ENCODE measurements at regions not wholly inside any gene's neighbourhood (a gene's known extent, or its start where the extent isn't known, plus 50 kb on each side); places are given as distances from the start of the nearest gene placed in this dataset.

DNA sequence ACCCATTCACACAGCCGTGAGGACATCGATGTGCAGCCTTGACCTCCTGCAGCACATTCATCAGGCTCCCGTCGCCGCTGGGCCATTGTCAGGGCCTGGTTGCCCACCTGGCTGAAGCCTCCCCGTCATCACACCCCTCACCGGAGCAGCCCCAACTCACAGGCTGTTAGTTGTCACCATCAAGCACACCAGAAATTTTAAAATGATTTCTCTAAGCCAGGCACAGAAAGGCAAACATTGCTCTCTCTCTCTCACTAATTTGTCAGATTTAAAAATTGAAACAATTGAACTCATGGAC lies 167.1 kb downstream of the RTP5 start:
- Histone ChIP-seq H2AFZ (ENCODE audit: insufficient read depth, low read length, poor library complexity) (no peak overlapping the region), H3K4me1 (ENCODE audit: control insufficient read depth in 1 of 2, insufficient read depth in 2 of 2, low read length in 2 of 2) (no peaks in the 10 kb centered on the region), H3K23ac (ENCODE audit: low read length) (no peak overlapping the region), H3K14ac (ENCODE audit: low read length) (no peak overlapping the region), H3K9ac (ENCODE audit: low read length) (no peak overlapping the region), H3K79me1 (ENCODE audit: low read length) (no peaks in the 10 kb centered on the region), H2BK12ac (ENCODE audit: low read length) (no peak overlapping the region), H2AK5ac (ENCODE audit: low read length) (no peak overlapping the region), H3K18ac (ENCODE audit: low read length) (no peak overlapping the region), H3K79me2 (ENCODE audit: control insufficient read depth, insufficient read depth, low read length, poor library complexity) (no peaks in the 10 kb centered on the region), H4K8ac (ENCODE audit: low read depth, low read length) (no peak overlapping the region), H3K27me3 (ENCODE audit: insufficient read depth, low read length) (no peaks in the 10 kb centered on the region), H3K36me3 (ENCODE audit: control insufficient read depth in 1 of 2, insufficient read depth in 2 of 2, low read length in 2 of 2) (no peaks in the 10 kb centered on the region), H3K4me2 (ENCODE audit: low read length) (no peak overlapping the region), H2BK120ac (ENCODE audit: insufficient read depth, low read length, poor library complexity) (no peak overlapping the region), H4K91ac (ENCODE audit: low read depth, low read length) (no peak overlapping the region), H3K27ac (ENCODE audit: low read depth, low read length) (no peak overlapping the region), H4K12ac (ENCODE audit: low read depth, low read length) (no peak overlapping the region), H2BK5ac (ENCODE audit: low read depth, low read length, poor library complexity) (no peak overlapping the region), H3K9me3 (ENCODE audit: insufficient read depth, low read depth, low read length) (peaks cover 1% of the 10 kb centered on the region), H3K4me3 (ENCODE audit: low read depth, low read length) (no peak overlapping the region), H3K4ac (ENCODE audit: low read depth, low read length) (no peak overlapping the region)
- no CpG with 5 or more reads among the region's 7 CpGs for WGBS (ENCODE audit: extremely low coverage, insufficient coverage, insufficient read length)
- DNase-seq = no peak

DNA sequence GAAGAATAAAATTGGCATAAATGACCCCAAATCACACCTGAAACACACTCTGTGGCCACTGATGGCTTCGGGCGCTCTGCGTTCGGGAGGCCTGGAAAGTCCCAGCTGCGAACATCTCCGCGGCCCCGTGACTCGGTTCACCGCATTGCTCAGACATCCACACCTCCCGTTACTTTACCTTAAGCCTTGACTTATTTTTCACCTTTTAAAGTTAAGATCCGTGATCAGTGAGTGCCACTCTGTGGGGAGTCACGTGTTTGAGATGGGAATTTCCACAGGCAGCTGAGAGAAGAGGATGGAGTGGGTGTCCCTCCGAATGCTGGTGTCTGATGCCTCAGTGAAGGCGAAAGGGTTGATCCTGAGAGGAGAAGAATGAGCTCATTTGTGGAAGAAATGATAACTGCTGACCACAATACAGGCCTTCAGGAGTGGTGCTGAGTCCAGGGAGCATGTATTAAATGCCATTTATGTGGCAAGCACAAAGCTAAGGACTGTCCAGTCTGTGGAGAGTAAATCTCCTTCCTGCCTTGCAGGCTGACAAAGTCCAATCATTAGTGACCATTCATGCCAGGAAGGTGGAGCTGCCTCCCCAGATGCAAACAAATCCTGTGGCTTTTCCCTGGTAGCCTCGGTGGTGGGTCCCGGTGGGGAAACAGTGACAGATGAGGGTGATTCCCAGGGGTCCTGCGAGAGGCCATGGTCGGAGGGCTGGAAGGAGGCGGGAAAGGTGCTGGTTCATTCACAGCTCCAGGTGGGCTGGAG lies 168.8 kb downstream of the RTP5 start:
- H2AFZ ChIP-seq (ENCODE audit: insufficient read depth, low read length, poor library complexity) = no peak overlapping the region
- H3K4ac ChIP-seq (ENCODE audit: low read depth, low read length) = no peak overlapping the region
- H3K18ac ChIP-seq (ENCODE audit: low read length) = no peak overlapping the region
- no CpG with 5 or more reads among the region's 20 CpGs for WGBS (ENCODE audit: extremely low coverage, insufficient coverage, insufficient read length)
- H3K9ac ChIP-seq (ENCODE audit: low read length) = no peak overlapping the region
- H2BK12ac ChIP-seq (ENCODE audit: low read length) = no peak overlapping the region
- no peak overlapping the region for H3K4me2 ChIP-seq (ENCODE audit: low read length)
- H3K36me3 ChIP-seq (ENCODE audit: control insufficient read depth in 1 of 2, insufficient read depth in 2 of 2, low read length in 2 of 2) = no peaks in the 10 kb centered on the region
- no peak overlapping the region for H4K12ac ChIP-seq (ENCODE audit: low read depth, low read length)
- no peaks in the 10 kb centered on the region for H3K4me1 ChIP-seq (ENCODE audit: control insufficient read depth in 1 of 2, insufficient read depth in 2 of 2, low read length in 2 of 2)
- no peak overlapping the region for H3K27ac ChIP-seq (ENCODE audit: low read depth, low read length)
- no peak overlapping the region for H4K91ac ChIP-seq (ENCODE audit: low read depth, low read length)
- no peak overlapping the region for H3K23ac ChIP-seq (ENCODE audit: low read length)
- H3K79me1 ChIP-seq (ENCODE audit: low read length) = no peaks in the 10 kb centered on the region
- H3K9me3 ChIP-seq (ENCODE audit: insufficient read depth, low read depth, low read length) = no peaks in the 10 kb centered on the region
- no peaks in the 10 kb centered on the region for H3K79me2 ChIP-seq (ENCODE audit: control insufficient read depth, insufficient read depth, low read length, poor library complexity)
- H3K4me3 ChIP-seq (ENCODE audit: low read depth, low read length) = no peak overlapping the region
- H4K8ac ChIP-seq (ENCODE audit: low read depth, low read length) = no peak overlapping the region
- DNase-seq = no peak
- no peaks in the 10 kb centered on the region for H3K27me3 ChIP-seq (ENCODE audit: insufficient read depth, low read length)
- H3K14ac ChIP-seq (ENCODE audit: low read length) = no peak overlapping the region
- no peak overlapping the region for H2AK5ac ChIP-seq (ENCODE audit: low read length)
- H2BK120ac ChIP-seq (ENCODE audit: insufficient read depth, low read length, poor library complexity) = no peak overlapping the region
- H2BK5ac ChIP-seq (ENCODE audit: low read depth, low read length, poor library complexity) = no peak overlapping the region

DNA sequence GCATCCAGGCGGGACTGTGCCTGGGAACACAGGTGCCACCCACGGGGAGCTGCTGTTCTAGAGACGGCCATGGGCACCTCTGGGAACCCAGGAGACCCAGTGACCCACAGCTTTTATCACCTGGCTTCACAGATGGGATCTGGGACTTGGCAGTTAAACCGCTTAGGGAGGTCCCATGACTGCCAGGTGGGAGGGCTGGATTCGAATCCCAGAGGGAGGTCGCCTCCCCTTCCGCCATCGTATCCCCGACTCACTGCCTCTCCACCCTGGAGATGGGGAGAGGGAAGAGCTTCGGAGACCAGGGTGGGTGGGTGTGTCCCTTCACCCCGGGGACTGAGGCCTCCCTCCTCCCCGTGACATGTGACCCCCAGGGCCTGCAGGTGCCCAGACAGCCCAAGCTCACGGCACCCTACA lies 169.4 kb downstream of the RTP5 start:
- no peak overlapping the region for H2BK5ac ChIP-seq (ENCODE audit: low read depth, low read length, poor library complexity)
- no peaks in the 10 kb centered on the region for H3K4me1 ChIP-seq (ENCODE audit: control insufficient read depth in 1 of 2, insufficient read depth in 2 of 2, low read length in 2 of 2)
- no peak overlapping the region for H4K8ac ChIP-seq (ENCODE audit: low read depth, low read length)
- H3K23ac ChIP-seq (ENCODE audit: low read length) = no peak overlapping the region
- no CpG with 5 or more reads among the region's 13 CpGs for WGBS (ENCODE audit: extremely low coverage, insufficient coverage, insufficient read length)
- H3K36me3 ChIP-seq (ENCODE audit: control insufficient read depth in 1 of 2, insufficient read depth in 2 of 2, low read length in 2 of 2) = no peaks in the 10 kb centered on the region
- H2BK12ac ChIP-seq (ENCODE audit: low read length) = no peak overlapping the region
- H3K27ac ChIP-seq (ENCODE audit: low read depth, low read length) = no peak overlapping the region
- H3K4me2 ChIP-seq (ENCODE audit: low read length) = no peak overlapping the region
- H3K27me3 ChIP-seq (ENCODE audit: insufficient read depth, low read length) = peaks cover 2% of the 10 kb centered on the region
- H3K79me2 ChIP-seq (ENCODE audit: control insufficient read depth, insufficient read depth, low read length, poor library complexity) = no peaks in the 10 kb centered on the region
- H2AK5ac ChIP-seq (ENCODE audit: low read length) = no peak overlapping the region
- no peak overlapping the region for H4K91ac ChIP-seq (ENCODE audit: low read depth, low read length)
- H3K9ac ChIP-seq (ENCODE audit: low read length) = no peak overlapping the region
- H3K4me3 ChIP-seq (ENCODE audit: low read depth, low read length) = no peak overlapping the region
- H3K79me1 ChIP-seq (ENCODE audit: low read length) = no peaks in the 10 kb centered on the region
- H3K4ac ChIP-seq (ENCODE audit: low read depth, low read length) = no peak overlapping the region
- DNase-seq = no peak
- no peak overlapping the region for H3K14ac ChIP-seq (ENCODE audit: low read length)
- H4K12ac ChIP-seq (ENCODE audit: low read depth, low read length) = no peak overlapping the region
- H2BK120ac ChIP-seq (ENCODE audit: insufficient read depth, low read length, poor library complexity) = no peak overlapping the region
- no peaks in the 10 kb centered on the region for H3K9me3 ChIP-seq (ENCODE audit: insufficient read depth, low read depth, low read length)
- no peak overlapping the region for H2AFZ ChIP-seq (ENCODE audit: insufficient read depth, low read length, poor library complexity)
- no peak overlapping the region for H3K18ac ChIP-seq (ENCODE audit: low read length)

DNA sequence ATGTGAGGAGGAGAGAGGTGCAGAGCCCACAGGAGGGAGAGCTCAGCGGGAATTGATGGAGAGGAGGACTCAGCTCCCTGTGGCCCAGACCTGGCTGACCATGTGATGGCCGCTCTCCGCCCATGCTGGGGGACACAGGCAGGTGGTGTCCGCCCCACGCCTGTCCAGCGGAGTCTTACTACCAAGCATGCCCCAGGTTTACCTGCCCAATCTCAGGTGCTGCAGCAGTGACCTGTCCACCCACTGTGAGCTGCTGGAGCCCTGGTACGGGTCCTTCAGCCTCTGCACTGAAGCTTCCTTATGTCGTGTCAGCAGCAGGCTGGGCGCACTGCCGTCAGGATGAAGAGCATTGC lies 170.8 kb downstream of the RTP5 start:
- WGBS (ENCODE audit: extremely low coverage, insufficient coverage, insufficient read length) = no CpG with 5 or more reads among the region's 10 CpGs
- Histone ChIP-seq H2BK120ac (ENCODE audit: insufficient read depth, low read length, poor library complexity) (no peak overlapping the region), H3K18ac (ENCODE audit: low read length) (no peak overlapping the region)

More for the DNA sequence above, 170.8 kb downstream of the RTP5 start:
- Histone ChIP-seq H3K27ac (ENCODE audit: low read depth, low read length) (no peak overlapping the region), H2BK12ac (ENCODE audit: low read length) (no peak overlapping the region), H3K4me3 (ENCODE audit: low read depth, low read length) (no peak overlapping the region), H4K91ac (ENCODE audit: low read depth, low read length) (no peak overlapping the region), H4K12ac (ENCODE audit: low read depth, low read length) (no peak overlapping the region), H3K79me1 (ENCODE audit: low read length) (no peaks in the 10 kb centered on the region), H3K27me3 (ENCODE audit: insufficient read depth, low read length) (peaks cover 3% of the 10 kb centered on the region), H3K79me2 (ENCODE audit: control insufficient read depth, insufficient read depth, low read length, poor library complexity) (no peaks in the 10 kb centered on the region), H2BK5ac (ENCODE audit: low read depth, low read length, poor library complexity) (no peak overlapping the region), H3K4me1 (ENCODE audit: control insufficient read depth in 1 of 2, insufficient read depth in 2 of 2, low read length in 2 of 2) (no peaks in the 10 kb centered on the region), H2AK5ac (ENCODE audit: low read length) (no peak overlapping the region), H3K23ac (ENCODE audit: low read length) (no peak overlapping the region), H3K36me3 (ENCODE audit: control insufficient read depth in 1 of 2, insufficient read depth in 2 of 2, low read length in 2 of 2) (no peaks in the 10 kb centered on the region), H4K8ac (ENCODE audit: low read depth, low read length) (no peak overlapping the region), H3K9ac (ENCODE audit: low read length) (no peak overlapping the region), H3K4ac (ENCODE audit: low read depth, low read length) (no peak overlapping the region), H3K14ac (ENCODE audit: low read length) (no peak overlapping the region), H3K4me2 (ENCODE audit: low read length) (no peak overlapping the region), H3K9me3 (ENCODE audit: insufficient read depth, low read depth, low read length) (no peaks in the 10 kb centered on the region), H2AFZ (ENCODE audit: insufficient read depth, low read length, poor library complexity) (no peak overlapping the region)
- DNase-seq = no peak

Measured in trophoblast cell (in vitro differentiated cells and primary cell).